Ovary (tissue), 7 donors: ENCODE measurements at regions not wholly inside any gene's neighbourhood (a gene's known extent, or its start where the extent isn't known, plus 50 kb on each side); places are given as distances from the start of the nearest gene placed in this dataset.
"Not testable (repeated sequence)": the region's sequence is repeated elsewhere in the genome, so short reads cannot be mapped to it uniquely, and the experiment has no call there.

ENCODE experiments used
- DNase-seq, 5 donors: peaks; one replicate each; pipeline ENCODE4 v3.0.0-alpha.2; 2019 to 2020
- H3K27ac ChIP-seq, 2 donors: fragments of 200-600 bp; one replicate each; pipeline versions ENCODE4 v1.5.1 to v1.8.0; 2019 to 2022
- H3K27me3 ChIP-seq: fragments of 200-600 bp; one replicate; pipeline ENCODE4 v1.8.0; 2022
- H3K36me3 ChIP-seq: fragments of 200-600 bp; sonication (generic); one replicate; pipeline ENCODE4 v1.5.1; 2019
- H3K4me1 ChIP-seq: one replicate; pipeline ENCODE4 v1.8.1; 2013; ENCODE audit warnings: mild to moderate bottlenecking, moderate library complexity; ENCODE audit not compliant: insufficient read depth
- H3K4me3 ChIP-seq: fragments of 200-600 bp; sonication (generic); one replicate; pipeline ENCODE4 v1.5.1; 2017
- H3K9me3 ChIP-seq, 2 donors: fragments of 200-600 bp in 1 of 2; sonication (generic) in 1 of 2; one replicate each; pipeline versions ENCODE4 v1.5.1 to v1.8.1; 2013 to 2019; ENCODE audit warnings: mild to moderate bottlenecking in 1 of 2, moderate library complexity in 1 of 2
- EP300 ChIP-seq: sonication (generic); formaldehyde crosslinking; IDR thresholded peaks from one replicate; pipeline ENCODE4 v1.6.1; 2017; ENCODE audit warnings: antibody characterized with exemption
- POLR2A ChIP-seq: fragments of 450-650 bp; IDR thresholded peaks from one replicate; pipeline ENCODE4 v1.6.1; 2017; ENCODE audit warnings: antibody characterized with exemption, mild to moderate bottlenecking, moderate library complexity
- WGBS, 3 donors: extraction: QIAGEN DNeasy Blood & Tissue Kit in 1 of 3; methylation state at CpG; one replicate each; pipeline versions ENCODE4 v1.1.5 to v1.1.7; 2013 to 2017; 5-methylcytosine and 5-hydroxymethylcytosine counted together
- intact Hi-C, 4 donors: fragments of 100-400 bp; cut with DNase I; formaldehyde crosslinking; loops; one replicate each; pipeline versions ENCODE4 v1.11.0 to v1.15.1; 2022 to 2023
- TF ChIP-seq, protein P1 (sequence below), 3 donors: fragments of 450-650 bp in 2 of 3; fragments of 200-600 bp in 1 of 3; IDR thresholded peaks; one replicate each; pipeline versions ENCODE4 v1.5.1 to v1.8.0; 2016 to 2022; ENCODE audit warnings: antibody characterized with exemption in 3 of 3, mild to moderate bottlenecking in 1 of 3
- donor health status: DM: no; HTN: no; CAD: no; lungs with moderate emphysema.
- donor health status: DM: no; HTN: no; CAD: no.
- donor health status: Bipolar disorder and iron deficiency.
- donor health status: DM: no; HTN: no; CAD: no.
- donor health status: DM: yes; HTN: yes; CAD: no.

DNA sequence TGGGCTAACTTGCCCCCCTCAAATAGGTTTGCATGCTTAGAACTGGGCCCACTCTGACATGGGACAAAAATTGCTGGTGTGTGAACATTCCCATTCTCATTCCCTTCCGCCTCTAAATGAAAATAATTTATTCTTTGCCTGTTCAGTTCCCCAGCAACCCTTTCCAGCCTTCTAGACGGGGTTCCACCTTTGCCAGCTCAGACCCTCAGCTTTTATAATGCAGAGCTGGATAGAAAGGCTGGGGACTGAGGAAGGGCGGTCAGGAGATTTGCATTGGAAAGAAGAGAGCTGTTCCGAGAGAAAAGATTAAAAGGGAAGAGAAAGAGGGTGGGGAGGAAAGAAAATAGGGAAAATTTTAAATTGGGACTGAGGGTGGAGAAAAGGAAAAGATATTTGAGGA is 151.1 kb upstream of the WSCD1 start:
- no peaks in the 10 kb centered on the region for H3K27me3 ChIP-seq
- no peak overlapping the region for H3K4me3 ChIP-seq
- no peak for DNase-seq
- TF ChIP-seq POLR2A (no peak), EP300 (no peak)
- TF ChIP-seq, protein P1, sequence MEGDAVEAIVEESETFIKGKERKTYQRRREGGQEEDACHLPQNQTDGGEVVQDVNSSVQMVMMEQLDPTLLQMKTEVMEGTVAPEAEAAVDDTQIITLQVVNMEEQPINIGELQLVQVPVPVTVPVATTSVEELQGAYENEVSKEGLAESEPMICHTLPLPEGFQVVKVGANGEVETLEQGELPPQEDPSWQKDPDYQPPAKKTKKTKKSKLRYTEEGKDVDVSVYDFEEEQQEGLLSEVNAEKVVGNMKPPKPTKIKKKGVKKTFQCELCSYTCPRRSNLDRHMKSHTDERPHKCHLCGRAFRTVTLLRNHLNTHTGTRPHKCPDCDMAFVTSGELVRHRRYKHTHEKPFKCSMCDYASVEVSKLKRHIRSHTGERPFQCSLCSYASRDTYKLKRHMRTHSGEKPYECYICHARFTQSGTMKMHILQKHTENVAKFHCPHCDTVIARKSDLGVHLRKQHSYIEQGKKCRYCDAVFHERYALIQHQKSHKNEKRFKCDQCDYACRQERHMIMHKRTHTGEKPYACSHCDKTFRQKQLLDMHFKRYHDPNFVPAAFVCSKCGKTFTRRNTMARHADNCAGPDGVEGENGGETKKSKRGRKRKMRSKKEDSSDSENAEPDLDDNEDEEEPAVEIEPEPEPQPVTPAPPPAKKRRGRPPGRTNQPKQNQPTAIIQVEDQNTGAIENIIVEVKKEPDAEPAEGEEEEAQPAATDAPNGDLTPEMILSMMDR (IDR thresholded peaks at IDR 0.05): no peak
- H3K9me3 ChIP-seq: no peaks in the 10 kb centered on the region
- no peak overlapping the region for H3K27ac ChIP-seq
- no peaks in the 10 kb centered on the region for H3K36me3 ChIP-seq
- intact Hi-C loops: no loop called here
- 40 to 45% (median 41%) methylated on average over 4 of the region's 4 CpGs for WGBS, 3 donors
- no peaks in the 10 kb centered on the region for H3K4me1 ChIP-seq

DNA sequence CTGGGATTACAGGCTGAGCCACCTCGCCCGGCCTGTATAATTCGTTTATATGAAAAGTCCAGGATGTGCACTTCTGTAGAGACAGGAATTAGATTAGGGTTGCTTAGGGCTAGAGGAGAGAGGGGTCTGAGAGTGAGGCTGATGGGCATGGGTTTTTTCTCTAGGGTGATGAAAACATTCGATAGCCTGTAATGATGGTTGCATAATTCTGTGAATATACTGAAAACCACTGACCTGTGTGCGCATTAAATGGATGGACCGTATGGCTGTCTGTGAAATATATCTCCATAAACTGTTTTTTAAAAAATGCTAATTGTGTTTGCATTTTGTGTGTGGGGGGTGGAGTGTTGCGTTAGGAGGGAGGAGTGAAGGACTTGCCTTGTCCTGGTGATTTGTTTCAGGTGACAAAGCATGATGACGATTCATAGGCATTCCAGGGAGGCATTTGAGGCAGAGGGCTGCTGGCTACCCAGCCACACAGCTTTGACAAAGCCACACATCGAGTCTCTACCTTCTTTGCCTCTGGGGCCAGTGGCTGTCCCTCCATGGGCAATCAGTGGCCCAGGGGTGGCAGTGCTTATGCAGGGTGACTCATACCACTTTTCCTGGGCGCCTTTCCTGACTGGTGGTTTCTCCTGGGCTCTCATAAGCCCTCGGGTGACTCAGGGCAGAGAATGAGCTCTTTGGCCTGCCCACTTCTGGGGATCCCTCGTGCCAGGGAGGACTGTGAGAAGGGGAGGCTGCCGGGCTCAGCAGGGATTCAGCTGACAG is 148.5 kb upstream of the WSCD1 start:
- Histone ChIP-seq H3K4me1 (no peaks in the 10 kb centered on the region), H3K27me3 (no peaks in the 10 kb centered on the region), H3K4me3 (no peak overlapping the region), H3K9me3 (no peaks in the 10 kb centered on the region), H3K36me3 (no peaks in the 10 kb centered on the region), H3K27ac (no peak overlapping the region)
- DNase-seq: no peak
- TF ChIP-seq EP300 (no peak), POLR2A (no peak)
- TF ChIP-seq, protein P1 (IDR thresholded peaks at IDR 0.05): no peak
- intact Hi-C loops: no loop called here
- WGBS, 3 donors: 62 to 73% (median 64%) methylated on average over 13 of the region's 13 CpGs

DNA sequence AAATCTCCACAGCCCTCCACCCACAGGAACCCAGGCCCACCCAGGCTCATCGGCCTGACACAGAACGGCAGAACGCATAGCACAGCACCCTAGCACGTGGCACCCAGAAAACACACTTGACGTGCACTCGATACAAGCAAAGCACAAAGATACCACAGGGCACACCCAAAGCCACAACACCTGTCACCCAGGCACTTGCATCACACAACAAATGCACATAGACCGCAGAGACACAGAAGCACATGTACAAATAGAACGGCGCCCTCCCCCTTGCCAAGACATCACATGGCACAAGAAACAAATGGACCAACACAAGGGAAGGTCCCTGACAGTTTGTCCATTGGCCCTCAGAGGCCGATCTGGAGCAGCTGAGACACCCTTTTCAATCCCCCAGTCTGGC is 147.7 kb upstream of the WSCD1 start:
- H3K9me3 ChIP-seq: no peaks in the 10 kb centered on the region
- H3K4me3 ChIP-seq: no peak overlapping the region
- no peak for DNase-seq
- no peaks in the 10 kb centered on the region for H3K27me3 ChIP-seq
- intact Hi-C loops: no loop called here
- no peaks in the 10 kb centered on the region for H3K4me1 ChIP-seq
- no peak overlapping the region for H3K27ac ChIP-seq
- no peaks in the 10 kb centered on the region for H3K36me3 ChIP-seq
- TF ChIP-seq POLR2A: no peak
- TF ChIP-seq EP300: no peak
- TF ChIP-seq, protein P1 (IDR thresholded peaks at IDR 0.05): no peak
- 84 to 90% (median 90%) methylated on average over 10 of the region's 10 CpGs for WGBS, 3 donors

DNA sequence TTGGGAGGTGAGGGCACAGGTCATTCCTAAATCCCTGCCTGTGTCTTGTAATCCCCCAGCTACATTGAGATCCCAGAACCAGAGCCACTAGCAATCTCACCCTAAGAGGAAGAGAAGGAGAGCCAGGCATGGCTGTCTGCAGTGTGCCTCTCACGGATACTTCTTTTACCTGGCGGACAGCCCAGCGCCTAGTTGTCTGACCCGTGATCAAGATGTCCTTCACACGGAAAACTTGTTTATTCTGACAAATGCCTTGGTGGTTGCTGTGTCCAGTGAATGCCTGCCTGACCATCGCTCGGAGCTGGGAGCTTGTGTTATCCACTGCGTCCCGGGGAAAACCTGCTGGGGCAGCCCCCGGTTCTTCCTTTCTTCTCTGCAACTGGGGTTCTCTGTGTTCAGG is 140.5 kb upstream of the WSCD1 start:
- Histone ChIP-seq H3K4me3 (no peak overlapping the region), H3K4me1 (no peaks in the 10 kb centered on the region), H3K9me3 (no peaks in the 10 kb centered on the region), H3K27ac (no peak overlapping the region), H3K36me3 (no peaks in the 10 kb centered on the region), H3K27me3 (no peaks in the 10 kb centered on the region)
- 77 to 87% (median 78%) methylated on average over 10 of the region's 10 CpGs for WGBS, 3 donors
- DNase-seq: no peak
- TF ChIP-seq, protein P1 (IDR thresholded peaks at IDR 0.05): no peak
- no peak for TF ChIP-seq EP300
- TF ChIP-seq POLR2A: no peak
- intact Hi-C loops: no loop called here

DNA sequence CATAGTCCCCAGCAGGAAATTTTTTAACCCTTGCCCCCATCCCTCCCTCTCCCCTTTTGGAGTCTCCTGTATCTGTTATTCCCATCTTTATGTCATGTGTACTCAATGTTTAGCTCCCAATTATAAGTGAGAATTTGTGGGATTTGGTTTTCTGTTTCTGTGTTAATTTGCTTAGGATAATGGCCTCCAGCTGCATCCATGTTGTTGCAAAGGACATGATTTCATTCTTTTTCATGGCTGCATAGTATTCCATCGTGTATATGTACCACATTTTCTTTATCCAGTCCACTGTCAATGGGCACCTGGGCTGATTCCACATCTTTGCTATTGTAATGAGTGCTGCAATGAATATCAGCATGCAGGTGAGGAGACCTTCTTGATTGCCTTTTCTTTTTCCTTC is 139.6 kb upstream of the WSCD1 start:
- H3K36me3 ChIP-seq, DNase-seq, H3K9me3 ChIP-seq, intact Hi-C loops, H3K4me1 ChIP-seq, H3K4me3 ChIP-seq, H3K27me3 ChIP-seq, H3K27ac ChIP-seq: not testable (repeated sequence)
- 69 to 78% (median 75%) methylated on average over 1 of the region's 1 CpG for WGBS, 3 donors
